A673 (cell line): ENCODE measurements at regions not wholly inside any gene's neighbourhood (a gene's known extent, or its start where the extent isn't known, plus 50 kb on each side); places are given as distances from the start of the nearest gene placed in this dataset.

ENCODE experiments used
- CTCF ChIP-seq: fragments of 300-800, 200-600 bp; sonication (generic); conservative IDR thresholded peaks from 2 replicates; pipeline ENCODE4 v1.5.1; 2017; ENCODE audit warnings: low read depth, mild to moderate bottlenecking, antibody characterized with exemption, low read length, moderate library complexity, mixed read lengths
- EZH2 ChIP-seq: fragments of 200-600 bp; sonication (generic); IDR thresholded peaks from 2 replicates; pipeline ENCODE4 v1.6.1; 2017; ENCODE audit warnings: borderline replicate concordance, low read depth, mild to moderate bottlenecking, mixed read lengths, antibody characterized with exemption, low read length; ENCODE audit not compliant: poor library complexity, severe bottlenecking

GRCh38 chr13:103143432-103143831 lies 77.2 kb upstream of the SLC10A2 start:
- TF ChIP-seq CTCF (no peak), EZH2 (no peak)
